Retina (tissue), 1 donor: ENCODE measurements at regions not wholly inside any gene's neighbourhood (a gene's known extent, or its start where the extent isn't known, plus 50 kb on each side); places are given as distances from the start of the nearest gene placed in this dataset.
A peak's percentile ranks its signal among the peaks of the same experiment; 100 is the strongest.

Source experiments
- DNase-seq: peaks from one replicate; pipeline ENCODE4 v3.0.0-alpha.2; 2016

DNA sequence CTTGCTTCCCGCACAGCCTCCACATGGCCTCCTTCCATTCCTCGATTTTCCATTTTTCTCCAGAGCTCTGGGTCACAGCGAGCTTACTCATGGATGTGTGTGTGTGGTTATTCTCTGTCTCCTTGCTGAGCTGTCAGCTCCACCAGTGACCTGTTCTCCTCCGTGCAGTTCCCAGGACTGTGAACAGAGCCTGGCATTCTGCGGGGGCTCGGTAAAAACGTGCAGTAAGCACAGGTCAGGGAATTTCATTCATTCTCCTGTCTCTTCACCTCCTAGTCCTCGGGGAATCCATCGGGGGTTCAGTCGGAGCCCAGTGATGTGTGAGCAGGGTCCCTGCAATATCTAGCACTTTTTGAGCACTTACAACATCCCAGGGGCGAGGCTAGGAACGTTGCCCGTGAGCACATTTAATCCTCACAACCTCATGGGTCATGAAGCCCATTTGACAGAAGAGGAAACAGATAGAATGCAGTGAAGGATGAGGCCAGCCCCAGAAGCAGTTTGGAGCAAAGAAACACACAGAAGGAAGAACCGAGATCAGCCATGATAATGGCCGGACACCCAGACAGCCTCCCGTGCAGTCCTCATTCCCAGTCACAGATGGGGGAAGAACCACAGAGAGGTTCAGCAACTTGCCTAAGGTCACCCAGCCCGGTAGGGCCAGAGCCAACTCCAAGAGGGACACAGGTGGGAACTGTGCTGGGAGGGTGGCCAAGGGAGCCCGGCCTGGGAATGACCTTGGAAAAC is 183.2 kb upstream of the GSE1 start:
- no peak for DNase-seq

DNA sequence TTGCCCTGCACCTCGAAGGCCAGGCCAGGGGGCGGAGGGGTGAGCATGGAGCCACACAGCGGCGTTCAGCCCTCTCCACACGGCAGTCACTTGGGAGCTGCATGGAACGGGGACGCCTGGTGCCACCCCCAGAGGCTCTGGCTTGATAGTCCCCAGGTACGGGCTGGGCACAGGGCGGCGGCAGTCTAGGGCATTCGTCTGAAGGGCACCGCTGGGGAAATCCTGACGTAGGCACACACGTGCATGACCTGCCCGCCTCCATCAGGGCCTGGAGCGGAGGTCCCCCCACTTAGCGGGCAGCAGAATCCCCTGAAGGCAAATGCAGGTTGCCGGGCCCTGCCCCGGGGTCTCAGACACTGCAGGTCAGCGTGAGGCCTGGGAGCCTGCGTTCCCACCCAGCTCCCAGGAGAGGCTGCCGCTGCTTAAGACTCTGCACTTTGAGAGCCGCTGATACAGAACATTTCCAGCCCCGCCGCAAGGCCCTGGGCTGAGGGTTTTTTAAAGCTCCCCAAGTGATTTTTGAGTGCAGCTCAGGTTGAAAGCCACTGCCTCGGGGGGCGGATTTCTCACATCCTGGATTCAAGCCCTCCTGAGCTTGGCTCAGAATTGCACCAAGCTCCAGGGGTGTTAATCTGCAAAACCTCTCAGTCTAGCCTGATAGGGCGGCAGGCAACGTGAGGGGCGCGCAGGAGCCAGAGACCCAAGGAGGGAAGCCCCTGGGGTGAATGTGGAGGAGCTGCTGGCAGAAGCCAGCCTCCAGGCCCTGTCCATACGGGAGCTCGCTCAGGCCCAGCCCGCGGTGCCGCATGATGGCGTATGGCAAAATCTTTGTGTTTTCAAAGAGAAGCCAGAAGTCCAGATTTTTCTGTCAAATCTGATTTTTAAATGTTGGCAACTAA is 182.3 kb upstream of the GSE1 start:
- DNase-seq, result peak; percentile 59

DNA sequence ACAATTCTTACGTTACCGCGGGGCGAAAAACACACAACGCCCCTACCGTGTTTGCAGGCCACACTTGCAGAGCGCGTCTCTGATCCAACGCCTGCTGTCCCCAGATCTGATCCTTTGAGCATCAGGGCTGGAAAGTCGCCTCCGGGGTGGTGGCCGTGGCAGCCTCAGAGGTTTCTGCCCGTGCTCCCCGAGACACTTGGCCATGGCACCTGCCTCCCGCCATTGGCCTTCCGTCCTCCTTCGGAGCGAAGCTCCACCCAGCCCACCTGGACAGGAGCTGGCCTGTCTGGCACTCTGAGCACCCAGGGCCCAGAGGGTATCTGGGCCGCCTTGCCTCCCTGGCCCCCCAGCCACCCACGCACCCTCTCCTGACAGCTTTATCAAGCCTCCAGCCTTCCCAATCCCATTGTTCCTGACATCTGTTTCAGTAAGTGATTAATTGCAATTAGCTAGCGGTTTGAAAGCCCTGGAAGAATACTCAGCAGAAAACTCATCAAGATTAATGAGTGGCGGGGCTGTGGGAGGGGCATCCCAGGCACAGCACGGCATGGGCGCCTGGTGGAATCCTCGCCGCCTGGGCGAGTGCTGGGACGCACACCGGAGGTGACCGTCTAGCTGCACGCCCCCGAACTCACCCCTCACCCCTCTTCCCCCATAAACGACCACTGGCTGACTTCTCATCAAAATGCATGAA is 181.5 kb upstream of the GSE1 start:
- peak; percentile 65 for DNase-seq

DNA sequence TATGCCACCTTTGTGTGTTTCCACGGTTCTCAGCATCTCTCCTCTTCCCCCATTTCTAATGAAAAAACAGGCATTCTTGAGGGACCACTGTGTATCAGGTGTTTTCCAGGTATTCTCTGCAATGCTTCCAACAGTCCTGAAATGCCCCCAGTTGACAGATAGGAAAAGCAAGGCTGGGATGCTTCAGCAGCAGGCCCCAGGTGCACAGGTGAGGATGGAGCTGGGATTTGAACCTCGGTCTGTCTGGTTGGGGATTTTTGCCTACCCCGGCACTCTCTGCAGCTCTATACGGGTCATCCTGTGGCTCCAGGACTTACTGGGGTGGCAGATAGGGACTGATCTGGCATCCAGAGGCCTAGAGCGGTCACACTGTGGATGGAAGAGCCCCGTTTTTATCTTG is 180.5 kb upstream of the GSE1 start:
- DNase-seq, result no peak

DNA sequence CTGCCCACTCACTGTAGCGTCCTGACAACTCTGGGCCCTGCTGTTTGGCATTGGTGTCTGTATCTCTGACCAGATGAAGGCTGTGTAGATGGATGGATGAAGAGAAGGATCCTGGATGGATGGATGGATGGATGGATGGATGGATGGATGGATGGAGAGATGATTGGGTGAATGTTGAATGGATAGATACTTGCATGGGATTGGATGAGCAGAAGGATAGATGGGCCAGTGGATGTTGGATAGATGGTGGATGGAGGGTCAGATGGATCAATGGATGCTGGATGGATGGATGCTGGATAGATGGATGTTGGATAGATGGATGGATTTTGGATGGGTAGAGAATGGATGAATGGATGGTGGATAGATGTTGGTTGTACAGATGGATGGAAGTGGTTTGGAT is 179.6 kb upstream of the GSE1 start:
- no peak for DNase-seq

DNA sequence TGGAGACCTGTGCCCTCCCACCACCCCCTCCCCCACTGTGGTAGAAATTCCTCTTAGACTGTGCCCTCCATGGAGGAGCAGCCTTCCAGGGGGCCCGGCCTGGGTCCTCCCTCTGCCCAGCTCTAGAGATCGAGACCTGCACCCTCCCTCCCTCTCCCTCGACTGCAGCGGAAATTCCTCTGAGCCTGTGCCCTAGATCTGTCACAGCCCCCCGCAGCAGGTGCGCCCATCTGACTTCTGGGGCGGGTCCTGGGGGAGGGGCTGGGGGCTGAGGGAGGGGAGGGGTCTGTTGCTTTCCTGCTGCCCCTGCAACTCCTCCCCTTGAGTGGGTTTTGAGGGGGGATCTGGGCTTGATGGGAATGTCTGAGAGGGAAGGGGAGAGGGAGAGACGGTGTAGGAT is 177.8 kb upstream of the GSE1 start:
- no peak for DNase-seq

DNA sequence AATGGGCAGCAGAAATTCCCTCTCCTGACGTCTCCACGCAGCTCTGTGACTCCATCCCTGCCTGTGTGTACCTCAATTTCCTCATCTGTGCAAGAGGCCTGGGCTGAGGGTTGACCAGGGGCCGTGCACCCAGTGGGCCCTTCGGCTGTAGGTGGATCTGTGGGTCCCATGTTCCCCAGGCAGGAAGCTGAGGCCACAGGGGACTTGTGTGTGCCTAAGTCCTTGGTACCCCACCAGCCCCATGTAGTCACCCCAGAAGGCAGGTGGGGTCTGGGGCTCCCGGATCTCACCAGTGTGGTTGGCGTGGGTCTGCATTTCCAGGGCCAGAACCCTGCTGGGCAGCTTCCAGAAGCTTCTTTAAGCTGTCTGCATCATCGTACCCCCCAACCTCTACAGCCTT is 177.4 kb upstream of the GSE1 start:
- DNase-seq, result no peak

DNA sequence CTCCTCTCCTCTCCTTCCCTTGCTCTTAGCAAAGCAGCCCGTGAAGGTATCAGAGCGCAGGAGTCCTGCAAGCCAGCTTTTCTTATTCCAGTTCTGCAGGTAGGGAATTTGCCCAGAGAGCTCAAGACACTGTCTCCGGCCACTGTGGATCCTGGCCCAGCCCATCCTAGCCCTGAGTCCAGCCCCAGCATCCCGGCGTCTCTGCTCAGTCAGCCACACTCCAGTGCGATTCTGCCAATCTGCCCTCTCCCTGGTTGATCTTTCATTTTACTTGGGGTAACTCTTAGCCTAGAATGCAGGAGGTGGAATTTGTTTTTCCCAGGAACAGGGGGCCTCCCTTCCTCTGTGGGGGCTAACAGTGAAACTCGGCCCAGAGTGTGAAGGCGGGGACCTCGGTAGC is 176.9 kb upstream of the GSE1 start:
- no peak for DNase-seq

DNA sequence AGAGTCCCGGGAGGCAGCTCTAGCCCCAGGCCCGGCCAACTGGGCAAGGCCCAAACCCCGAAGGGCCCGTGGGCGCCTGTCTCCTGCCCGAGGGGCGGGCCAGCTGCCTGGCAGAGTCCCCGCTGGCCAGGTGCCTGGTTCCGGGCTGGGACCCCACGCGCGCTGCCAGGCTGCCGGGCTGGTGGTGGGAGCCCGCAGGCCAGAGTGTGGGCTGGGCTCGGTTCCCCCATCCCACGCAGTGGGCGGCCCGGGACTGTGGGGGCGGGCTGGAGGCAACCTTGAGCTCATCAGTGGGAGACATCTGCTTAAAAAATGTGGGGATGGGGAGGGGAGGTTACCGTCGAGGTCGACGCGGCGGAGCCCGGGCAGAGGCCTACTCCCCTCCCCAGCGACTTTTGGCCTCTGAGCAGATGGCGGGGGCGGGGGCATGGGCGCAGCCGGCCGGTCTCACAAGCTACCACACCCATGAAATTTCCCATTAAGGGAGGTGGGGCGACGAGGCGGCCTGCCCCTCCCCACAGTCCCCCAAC is 176.4 kb upstream of the GSE1 start:
- DNase-seq, result peak; percentile 71

DNA sequence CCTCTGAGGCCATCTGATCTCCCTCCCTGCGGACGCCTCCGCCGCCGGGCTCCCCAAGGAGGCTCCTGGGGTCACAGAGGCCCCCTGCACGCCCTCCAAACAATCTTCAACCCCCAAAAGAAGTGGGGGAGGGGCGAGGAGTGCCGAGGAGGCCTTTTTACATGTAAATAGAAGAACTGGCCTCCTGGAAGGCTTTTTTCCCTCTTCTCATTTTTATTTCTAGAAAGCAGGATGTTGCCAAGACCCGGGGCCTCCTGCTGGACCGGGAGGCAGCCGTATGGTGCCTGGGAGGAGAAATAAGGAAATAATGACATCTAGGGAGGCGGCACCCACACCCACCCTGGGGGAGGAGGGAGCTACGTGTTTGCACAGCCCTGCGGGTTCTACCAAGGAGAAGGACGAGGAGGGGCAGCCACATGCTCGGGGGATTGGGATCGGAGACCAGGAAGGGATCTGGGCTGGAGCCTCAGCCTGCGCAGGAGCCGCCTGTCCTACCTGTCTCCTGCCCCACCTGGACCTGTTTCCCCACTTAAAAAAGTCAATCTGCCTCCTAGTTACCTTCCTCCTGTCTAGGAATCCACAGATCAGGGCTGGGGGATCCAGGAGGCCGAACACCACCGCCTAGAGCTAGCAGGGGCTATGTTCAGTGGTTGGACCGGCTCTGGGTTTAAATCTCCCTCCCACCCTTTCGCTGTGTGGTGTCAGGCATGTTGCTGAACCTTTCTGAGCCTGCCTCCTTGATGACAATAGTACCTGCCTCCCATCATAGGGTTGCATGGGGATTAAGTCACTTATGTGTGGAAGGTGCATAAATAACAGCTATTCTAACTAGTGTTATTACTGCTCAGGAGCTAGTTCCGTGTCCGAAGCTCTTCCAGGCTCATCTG is 175.7 kb upstream of the GSE1 start:
- no peak for DNase-seq

DNA sequence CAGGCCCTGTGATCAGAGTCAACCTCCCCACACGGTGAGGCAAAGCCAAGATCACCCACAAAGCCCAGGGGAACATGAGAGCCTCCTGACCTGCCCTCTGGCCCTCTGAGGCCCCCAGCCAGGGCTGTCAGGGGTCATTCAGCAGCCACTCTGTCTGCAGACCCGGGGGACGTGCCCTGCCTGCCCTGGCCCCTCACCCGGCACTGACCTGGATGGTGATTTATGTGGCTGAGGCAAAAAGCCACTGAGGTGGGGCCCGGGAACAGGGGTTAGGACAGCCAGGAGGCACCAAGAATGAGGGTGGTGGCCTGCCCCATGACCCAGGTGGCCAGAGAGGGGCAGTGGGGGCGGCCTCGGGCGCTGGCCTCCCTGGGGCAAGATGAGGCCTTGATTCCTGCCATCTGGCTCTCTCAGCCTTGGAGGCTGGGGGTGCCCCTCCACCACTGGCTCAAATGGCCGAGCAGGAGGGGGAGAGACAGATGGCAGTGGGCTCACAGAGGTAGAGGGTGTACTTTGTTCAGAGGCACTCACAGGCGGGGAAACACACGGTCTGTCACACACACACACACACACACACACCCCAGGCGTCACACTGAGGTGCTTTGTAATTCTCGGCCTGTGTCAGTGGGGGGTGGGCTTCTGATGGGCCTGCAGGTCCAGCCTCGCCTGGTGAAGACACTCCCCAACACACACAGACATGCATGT is 174.0 kb upstream of the GSE1 start:
- DNase-seq, result no peak

DNA sequence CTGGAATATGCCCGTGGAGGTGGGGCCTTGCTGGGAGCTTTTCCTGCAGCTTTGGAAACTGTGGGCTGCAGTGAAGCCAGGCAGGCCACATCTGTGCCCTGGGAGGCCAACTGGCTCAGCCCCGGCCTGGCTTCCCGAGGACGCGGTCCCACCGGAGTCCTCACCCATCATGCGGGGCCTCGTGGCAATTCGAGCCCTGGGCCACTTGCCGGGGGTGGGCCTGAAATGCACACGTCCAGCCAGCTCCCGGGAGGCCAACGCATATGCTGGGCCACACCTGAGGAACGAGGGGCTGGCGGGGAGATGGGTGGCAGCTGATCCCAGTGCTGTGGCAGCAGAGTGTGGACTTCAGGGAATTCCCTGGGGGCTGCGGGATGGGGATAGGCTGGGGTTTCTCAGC is 172.4 kb upstream of the GSE1 start:
- DNase-seq, result no peak

DNA sequence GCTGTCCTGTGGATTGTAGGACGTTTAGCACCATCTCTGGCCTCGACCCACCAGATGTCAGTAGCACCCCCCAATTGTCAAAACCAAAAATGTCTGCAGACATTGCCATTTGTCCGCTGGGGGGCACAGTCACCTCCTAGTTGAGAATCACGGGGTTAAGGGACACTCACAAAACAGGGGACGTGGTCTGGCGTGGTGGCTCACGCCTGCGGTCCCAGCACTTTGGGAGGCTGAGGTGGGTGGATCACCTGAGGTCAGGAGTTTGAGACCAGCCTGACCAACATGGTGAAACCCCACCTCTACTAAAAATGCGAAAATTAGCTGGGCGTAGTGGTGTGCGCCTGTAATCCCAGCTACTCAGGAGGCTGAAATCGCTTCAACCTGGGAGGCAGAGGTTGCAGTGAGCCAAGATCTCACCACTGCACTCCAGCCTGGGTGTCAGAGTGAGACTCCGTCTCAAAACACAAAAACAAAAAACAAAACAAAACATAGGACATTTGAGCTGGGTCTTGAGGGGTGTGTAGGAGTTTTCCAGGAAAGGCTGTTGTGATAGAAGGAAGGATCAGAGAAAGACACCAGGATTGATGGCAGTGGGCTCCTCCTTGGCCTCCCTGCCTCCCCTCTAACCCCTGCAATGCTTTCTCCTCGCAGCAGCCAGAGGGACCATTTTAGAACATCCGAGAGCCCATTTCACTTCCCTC is 171.8 kb upstream of the GSE1 start:
- DNase-seq, result no peak

DNA sequence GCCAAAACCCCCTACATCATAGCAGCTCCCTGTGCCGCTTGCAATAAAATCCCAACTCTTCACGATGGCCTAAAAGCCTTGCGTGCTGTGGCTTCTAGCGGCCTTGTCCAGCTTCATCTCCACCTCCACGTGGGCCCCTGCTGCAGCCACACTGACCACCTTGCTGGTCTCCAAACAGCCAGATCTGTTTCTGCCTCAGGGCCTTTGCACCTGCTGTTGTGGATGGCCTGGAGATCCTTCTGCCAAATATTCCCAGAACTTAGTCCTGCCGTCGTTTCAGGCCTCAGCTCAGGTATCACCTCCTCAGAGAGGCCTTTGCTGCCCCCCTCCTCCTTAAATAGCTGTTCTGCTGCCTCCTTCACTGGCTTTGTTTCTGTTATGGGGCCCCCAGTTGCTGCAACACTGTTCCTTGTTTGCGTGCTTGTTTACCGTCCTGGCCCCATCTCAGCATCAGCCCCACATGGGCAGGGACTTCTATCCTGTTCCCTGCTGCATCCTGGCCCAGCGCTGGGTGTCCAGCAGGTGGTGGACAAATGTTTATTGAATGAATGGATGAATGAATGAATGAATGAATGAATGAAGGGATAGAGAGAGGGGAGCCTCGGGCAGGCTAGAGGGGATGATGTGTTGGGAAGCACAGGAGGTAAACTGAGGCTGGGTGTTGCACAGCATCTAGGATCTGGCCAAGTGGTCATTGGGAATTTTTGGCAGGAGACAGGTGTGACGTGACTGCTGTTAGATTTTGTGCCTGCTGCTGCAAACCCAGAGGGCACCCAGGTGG is 171.0 kb upstream of the GSE1 start:
- no peak for DNase-seq

DNA sequence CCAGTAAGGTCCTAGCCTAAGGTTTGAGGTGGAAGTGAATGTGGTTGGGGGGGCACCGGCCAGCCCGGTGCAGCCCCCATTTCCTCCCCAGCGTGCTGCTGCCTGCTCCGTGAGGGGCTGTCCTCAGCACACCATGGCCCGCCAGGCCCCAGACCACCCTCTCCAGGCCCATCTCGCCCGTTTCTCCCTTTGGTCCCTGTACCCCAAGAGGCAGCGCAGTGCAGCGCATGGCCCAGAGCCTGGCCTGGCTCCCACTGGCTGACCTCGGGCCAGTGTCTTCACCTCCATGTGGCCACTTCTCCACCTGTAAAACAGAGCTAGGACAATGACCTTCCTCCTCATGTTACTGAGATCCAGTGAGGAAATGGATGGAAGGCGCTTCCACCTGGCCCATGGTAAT is 170.0 kb upstream of the GSE1 start:
- no peak for DNase-seq

DNA sequence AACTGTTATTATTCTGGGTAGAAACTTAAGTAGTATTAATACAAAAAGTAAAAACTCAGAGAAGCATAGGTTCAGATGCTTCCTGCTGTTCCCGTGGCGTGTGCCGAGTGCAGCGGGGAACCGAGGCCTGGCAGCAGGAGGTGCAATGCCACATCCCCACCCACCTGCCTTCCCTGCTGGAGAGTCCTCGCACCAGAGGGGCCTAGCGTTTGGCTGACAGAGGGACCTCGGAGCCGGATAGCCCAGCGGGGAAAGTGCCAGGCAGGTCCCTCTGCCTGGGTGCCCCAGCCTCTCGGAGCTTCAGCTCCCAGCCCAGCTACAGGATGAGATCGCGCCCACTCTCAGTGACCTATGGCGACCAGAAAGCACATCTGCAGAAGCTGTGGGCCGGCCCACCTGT is 169.6 kb upstream of the GSE1 start:
- no peak for DNase-seq

DNA sequence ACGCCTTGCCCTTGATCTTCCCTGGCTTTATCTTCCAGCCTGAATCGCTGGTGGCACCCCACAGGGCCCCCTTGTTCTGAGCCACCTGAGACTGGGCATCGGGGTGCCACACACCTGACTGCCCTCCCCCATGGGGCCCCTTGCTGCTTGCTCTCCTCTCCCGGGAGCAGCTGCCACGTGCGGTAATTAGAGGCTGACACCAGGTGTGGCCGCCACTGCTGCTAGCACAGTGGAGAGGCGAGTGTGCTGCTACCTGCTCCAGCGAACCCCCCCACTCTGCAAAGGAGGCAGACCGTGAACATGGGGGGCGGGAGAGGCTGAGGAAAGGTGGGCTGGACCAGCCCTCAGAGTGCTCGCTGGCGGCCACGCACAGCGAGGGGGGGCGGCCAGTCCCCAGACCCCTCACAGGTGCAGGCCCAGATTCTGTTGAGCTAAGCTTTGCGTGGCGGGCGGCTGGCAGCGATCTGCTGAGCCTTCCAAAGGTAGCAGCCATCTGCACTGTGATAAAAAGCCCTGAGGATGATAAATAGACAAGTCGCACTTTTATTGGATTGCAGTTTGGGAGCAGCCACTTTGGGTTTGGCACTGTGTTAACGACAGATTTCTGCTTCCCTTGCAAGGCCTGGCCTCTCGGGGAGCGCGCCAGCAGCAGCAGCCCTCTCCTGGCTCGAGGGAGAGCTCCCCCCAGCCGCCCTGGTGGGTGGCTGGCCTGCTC is 167.9 kb upstream of the GSE1 start:
- DNase-seq, result no peak

DNA sequence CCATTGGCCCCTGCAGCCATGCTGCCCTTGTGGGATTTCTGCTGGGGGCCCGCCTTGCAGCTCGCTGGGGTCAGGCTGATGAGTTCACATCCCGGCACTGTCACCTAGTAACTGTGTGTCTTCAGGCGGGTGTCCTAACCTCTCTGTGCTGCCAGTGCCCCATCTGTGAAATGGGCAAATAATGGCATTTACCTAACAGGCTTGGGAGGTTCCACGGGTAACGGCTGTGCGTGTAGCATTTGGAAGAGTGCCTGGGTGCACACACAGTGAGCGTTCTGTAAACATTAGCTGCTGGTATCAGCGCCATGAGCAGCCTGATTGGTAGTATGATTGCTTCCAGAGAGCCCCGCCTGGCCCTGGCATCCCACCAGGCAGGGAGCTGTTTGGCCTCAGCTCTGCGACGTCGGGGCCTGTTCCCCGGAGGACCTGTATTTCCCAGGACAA is 167.3 kb upstream of the GSE1 start:
- no peak for DNase-seq

DNA sequence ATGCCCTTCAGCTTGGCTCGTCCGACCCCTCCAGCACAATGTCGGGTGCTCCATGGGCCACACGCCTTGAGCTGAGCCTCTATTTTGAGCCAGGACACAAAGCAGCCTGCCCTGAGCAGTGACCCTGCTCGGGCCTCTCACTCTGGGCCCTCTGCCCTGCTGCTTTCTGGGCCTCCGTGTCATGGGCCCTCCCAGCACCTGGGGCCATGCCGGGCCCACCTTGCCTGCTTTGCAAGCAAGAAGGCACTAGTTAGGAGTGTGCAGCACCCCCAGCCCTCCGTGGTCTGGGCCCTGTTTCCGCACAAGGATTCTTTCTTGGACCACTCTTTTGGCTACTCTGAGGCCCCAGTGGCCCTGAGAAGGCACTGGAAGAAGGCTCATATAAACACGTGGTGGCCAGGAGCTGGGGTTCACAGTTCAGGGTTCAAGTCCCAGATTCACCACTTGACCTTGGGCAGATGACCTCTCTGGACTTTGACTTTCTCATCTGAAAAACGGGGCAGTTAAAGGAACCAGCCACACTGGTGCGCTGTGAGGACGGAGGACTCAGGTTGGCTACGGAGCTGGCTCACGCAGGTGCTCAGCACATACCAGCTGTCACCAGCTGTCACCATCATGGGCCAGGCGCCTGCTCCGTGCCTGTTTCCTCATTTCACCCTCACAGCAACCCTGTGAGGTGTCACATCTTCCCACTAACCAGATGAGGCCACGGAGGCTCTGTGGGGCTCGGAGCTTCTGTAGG is 166.0 kb upstream of the GSE1 start:
- DNase-seq, result no peak
